ENCODE measurements at regions not wholly inside any gene's neighbourhood (a gene's known extent, or its start where the extent isn't known, plus 50 kb on each side); places are given as distances from the start of the nearest gene placed in this dataset.

DNA sequence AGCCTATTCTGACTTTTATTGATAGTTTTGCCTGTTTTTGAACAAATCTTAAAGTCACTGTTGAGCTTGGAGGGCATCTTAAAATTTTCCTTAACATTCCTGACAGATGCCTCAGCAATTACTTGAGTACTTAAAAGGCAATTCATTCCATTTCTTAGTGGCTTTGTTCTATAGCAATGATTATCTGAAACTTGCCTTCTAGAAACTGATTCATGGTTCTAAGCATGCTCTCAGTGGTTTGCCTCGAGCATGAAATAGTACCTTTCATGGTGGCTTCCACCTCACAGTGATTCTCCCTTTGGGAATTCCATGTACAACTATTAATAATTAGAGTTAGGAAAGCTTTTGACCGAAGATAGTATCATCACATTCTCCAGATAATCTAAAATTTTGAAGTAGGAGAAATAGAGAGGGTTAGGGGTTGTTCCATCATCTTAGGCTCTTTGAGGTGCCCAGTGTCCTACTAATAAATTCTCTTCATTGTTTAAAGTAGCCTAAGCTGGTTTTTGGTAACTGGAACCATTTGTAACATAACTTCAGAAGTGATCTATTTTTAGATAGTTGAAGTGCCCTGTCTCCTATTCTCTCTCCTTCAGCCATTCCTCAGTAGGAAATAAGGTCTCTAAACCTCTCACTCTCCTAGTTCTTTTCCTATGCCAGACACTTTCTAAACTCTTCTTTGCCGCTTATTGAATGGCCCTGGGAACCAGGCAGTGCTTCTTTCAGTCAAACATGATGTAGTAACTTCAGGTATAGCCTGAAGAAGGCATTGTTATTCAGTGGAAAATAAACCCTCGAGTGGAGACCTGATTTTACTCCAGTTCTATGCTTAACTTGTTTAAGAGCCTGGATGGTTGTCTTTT lies 156.1 kb downstream of the HAUS1 start:
- TF ChIP-seq, protein P1, sequence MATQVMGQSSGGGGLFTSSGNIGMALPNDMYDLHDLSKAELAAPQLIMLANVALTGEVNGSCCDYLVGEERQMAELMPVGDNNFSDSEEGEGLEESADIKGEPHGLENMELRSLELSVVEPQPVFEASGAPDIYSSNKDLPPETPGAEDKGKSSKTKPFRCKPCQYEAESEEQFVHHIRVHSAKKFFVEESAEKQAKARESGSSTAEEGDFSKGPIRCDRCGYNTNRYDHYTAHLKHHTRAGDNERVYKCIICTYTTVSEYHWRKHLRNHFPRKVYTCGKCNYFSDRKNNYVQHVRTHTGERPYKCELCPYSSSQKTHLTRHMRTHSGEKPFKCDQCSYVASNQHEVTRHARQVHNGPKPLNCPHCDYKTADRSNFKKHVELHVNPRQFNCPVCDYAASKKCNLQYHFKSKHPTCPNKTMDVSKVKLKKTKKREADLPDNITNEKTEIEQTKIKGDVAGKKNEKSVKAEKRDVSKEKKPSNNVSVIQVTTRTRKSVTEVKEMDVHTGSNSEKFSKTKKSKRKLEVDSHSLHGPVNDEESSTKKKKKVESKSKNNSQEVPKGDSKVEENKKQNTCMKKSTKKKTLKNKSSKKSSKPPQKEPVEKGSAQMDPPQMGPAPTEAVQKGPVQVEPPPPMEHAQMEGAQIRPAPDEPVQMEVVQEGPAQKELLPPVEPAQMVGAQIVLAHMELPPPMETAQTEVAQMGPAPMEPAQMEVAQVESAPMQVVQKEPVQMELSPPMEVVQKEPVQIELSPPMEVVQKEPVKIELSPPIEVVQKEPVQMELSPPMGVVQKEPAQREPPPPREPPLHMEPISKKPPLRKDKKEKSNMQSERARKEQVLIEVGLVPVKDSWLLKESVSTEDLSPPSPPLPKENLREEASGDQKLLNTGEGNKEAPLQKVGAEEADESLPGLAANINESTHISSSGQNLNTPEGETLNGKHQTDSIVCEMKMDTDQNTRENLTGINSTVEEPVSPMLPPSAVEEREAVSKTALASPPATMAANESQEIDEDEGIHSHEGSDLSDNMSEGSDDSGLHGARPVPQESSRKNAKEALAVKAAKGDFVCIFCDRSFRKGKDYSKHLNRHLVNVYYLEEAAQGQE (IDR thresholded peaks at IDR 0.05; ENCODE audit: insufficient read depth in 1 of 2, low read depth in 2 of 2, low read length in 2 of 2): no peak
- TF ChIP-seq POLR2AphosphoS5 (IDR thresholded peaks at IDR 0.05; ENCODE audit: low read depth, low read length) (no peak), TAF1 (IDR thresholded peaks at IDR 0.05; ENCODE audit: borderline replicate concordance, insufficient read depth, low read length) (no peak), SIN3A (IDR thresholded peaks at IDR 0.05; ENCODE audit: borderline replicate concordance, insufficient read depth, low read length) (no peak)

All from PFSK-1 (cell line).